Heart left ventricle (tissue), 16 donors: ENCODE measurements at regions not wholly inside any gene's neighbourhood (a gene's known extent, or its start where the extent isn't known, plus 50 kb on each side); places are given as distances from the start of the nearest gene placed in this dataset.

Experiments used
- ATAC-seq, 4 donors: fragments of 200-7000 bp; cut with Tn5 transposase; one replicate each; pipeline ENCODE4 v1.9.1; 2020 to 2022; ENCODE audit warnings: moderate library complexity in 4 of 4, mild to moderate bottlenecking in 3 of 4, moderate number of reproducible peaks in 1 of 4
- DNase-seq, 5 donors: peaks; one replicate each; pipeline ENCODE4 v3.0.0-alpha.2; 2020
- H3K27ac ChIP-seq, 12 donors: fragments of 200-600 bp; sonication (generic) in 4 of 12; one replicate each; pipeline versions ENCODE4 v1.5.0 to v1.8.0; 2016 to 2022; ENCODE audit warnings: mild to moderate bottlenecking in 2 of 12
- H3K27me3 ChIP-seq, 9 donors: fragments of 200-600 bp; sonication (generic) in 2 of 9; one replicate each; pipeline versions ENCODE4 v1.5.1 to v1.8.0; 2016 to 2022; ENCODE audit warnings: mild to moderate bottlenecking in 3 of 9
- H3K36me3 ChIP-seq, 9 donors: fragments of 200-600 bp; sonication (generic) in 2 of 9; one replicate each; pipeline versions ENCODE4 v1.5.0 to v1.8.0; 2018 to 2022; ENCODE audit warnings: mild to moderate bottlenecking in 2 of 9
- H3K4me1 ChIP-seq, 12 donors: fragments of 200-600 bp; sonication (generic) in 4 of 12; one replicate each; pipeline versions ENCODE4 v1.5.0 to v1.8.0; 2016 to 2022; ENCODE audit warnings: mild to moderate bottlenecking in 3 of 12
- H3K4me3 ChIP-seq, 12 donors: fragments of 200-600 bp; sonication (generic) in 4 of 12; one replicate each; pipeline versions ENCODE4 v1.5.0 to v1.8.0; 2017 to 2022; ENCODE audit warnings: mild to moderate bottlenecking in 9 of 12, moderate library complexity in 4 of 12
- H3K9me3 ChIP-seq, 12 donors: fragments of 200-600 bp; sonication (generic) in 4 of 12; one replicate each; pipeline versions ENCODE4 v1.5.0 to v1.8.0; 2016 to 2022; ENCODE audit warnings: mild to moderate bottlenecking in 1 of 12
- POLR2A ChIP-seq, 2 donors: fragments of 450-650 bp; IDR thresholded peaks; one replicate each; pipeline ENCODE4 v1.6.1; 2017; ENCODE audit warnings: antibody characterized with exemption in 2 of 2, mild to moderate bottlenecking in 2 of 2, moderate library complexity in 2 of 2
- WGBS, 4 donors: extraction: QIAGEN DNeasy Blood & Tissue Kit in 2 of 4; methylation state at CpG; one replicate each; pipeline versions ENCODE4 v1.1.5 to v1.1.7; 2013 to 2018; 5-methylcytosine and 5-hydroxymethylcytosine counted together
- intact Hi-C, 10 donors: fragments of 100-400 bp; cut with DNase I; formaldehyde crosslinking; loops; one replicate each; pipeline versions ENCODE4 v1.11.1 to v1.14.2; 2022
- TF ChIP-seq, protein P1 (sequence below), 12 donors: fragments of 200-600 bp; sonication (generic) in 4 of 12; IDR thresholded peaks; one replicate each; pipeline versions ENCODE4 v1.5.0 to v1.8.0; 2018 to 2022; ENCODE audit warnings: antibody characterized with exemption in 12 of 12, mild to moderate bottlenecking in 5 of 12
- donor health status: ischemic (EF 13 %, LVEDD 7.1; RV severe dilation, severe dysfunction).
- donor health status: healthy with polysubstance abuse.
- donor health status: DM: no; HTN: yes; CAD: no.
- donor health status: DM: no; HTN: no; CAD: no.
- donor health status: ischemic (EF 25% LVEDD 6.9; RV normal size, moderate dysfunction).
- donor health status: ischemic (EF 25% LVEDD 5.7; RV mildly dilated, moderate dysfunction).
- donor health status: healthy.
- donor health status: DM: yes; HTN: yes; CAD: no.
- donor health status: ischemic (EF 35%, LVEDD 5.7; RV mildly dilated, moderate dysfunction).
- donor health status: nonischemic (EF 11% LVEDD 7.7; RV severe dilation, severe dysfunction).
- donor health status: DM: yes; HTN: yes; CAD: no.
- donor health status: PGD.
- donor health status: ischemic (EF 29% LVEDD 5.4; RV normal size, mild dysfunction).
- donor health status: nonischemic (EF 23%, LVEDD 6.1; RV moderate dilation, normal function).

- no peak for TF ChIP-seq POLR2A (IDR thresholded peaks at IDR 0.05)
- TF ChIP-seq, protein P1, sequence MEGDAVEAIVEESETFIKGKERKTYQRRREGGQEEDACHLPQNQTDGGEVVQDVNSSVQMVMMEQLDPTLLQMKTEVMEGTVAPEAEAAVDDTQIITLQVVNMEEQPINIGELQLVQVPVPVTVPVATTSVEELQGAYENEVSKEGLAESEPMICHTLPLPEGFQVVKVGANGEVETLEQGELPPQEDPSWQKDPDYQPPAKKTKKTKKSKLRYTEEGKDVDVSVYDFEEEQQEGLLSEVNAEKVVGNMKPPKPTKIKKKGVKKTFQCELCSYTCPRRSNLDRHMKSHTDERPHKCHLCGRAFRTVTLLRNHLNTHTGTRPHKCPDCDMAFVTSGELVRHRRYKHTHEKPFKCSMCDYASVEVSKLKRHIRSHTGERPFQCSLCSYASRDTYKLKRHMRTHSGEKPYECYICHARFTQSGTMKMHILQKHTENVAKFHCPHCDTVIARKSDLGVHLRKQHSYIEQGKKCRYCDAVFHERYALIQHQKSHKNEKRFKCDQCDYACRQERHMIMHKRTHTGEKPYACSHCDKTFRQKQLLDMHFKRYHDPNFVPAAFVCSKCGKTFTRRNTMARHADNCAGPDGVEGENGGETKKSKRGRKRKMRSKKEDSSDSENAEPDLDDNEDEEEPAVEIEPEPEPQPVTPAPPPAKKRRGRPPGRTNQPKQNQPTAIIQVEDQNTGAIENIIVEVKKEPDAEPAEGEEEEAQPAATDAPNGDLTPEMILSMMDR (IDR thresholded peaks at IDR 0.05) = no peak
- Histone ChIP-seq H3K9me3 (no peaks in the 10 kb centered on the region), H3K36me3 (no peaks in the 10 kb centered on the region), H3K4me1 (no peaks in the 10 kb centered on the region), H3K27ac (no peak overlapping the region), H3K27me3 (no peaks in the 10 kb centered on the region), H3K4me3 (no peak overlapping the region)
- intact Hi-C loops = no loop called here
- DNase-seq (peak in 1 of 5 donors; percentile 34), ATAC-seq (no peak)
- WGBS, 4 donors = 83 to 88% (median 87%) methylated on average over 6 to 7 of the region's 7 CpGs
These were observed 1213.3 kb upstream of the RAG2 start for GRCh38 chr11:37811349-37811748.

DNA sequence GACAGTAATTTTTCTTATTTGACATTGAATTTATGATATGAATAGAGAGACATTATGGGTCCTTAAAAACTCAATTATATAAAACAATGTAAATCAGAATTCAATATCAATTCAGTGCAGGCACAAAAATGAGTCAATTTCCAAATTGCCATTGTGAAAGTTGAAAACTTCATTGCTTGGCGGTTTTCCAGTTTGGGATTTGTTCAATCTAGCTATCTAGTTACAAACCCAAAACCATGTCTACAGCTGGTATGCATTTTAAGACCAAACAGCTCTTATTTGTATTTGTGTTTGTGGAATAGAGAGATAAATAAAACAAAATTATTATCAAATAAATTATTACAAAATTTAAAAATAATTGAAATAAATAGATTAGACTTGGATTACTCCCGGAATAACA, 1206.6 kb upstream of the RAG2 start:
- ATAC-seq (no peak), DNase-seq (no peak)
- Histone ChIP-seq H3K4me1 (no peaks in the 10 kb centered on the region), H3K27ac (no peak overlapping the region), H3K4me3 (no peak overlapping the region), H3K36me3 (no peaks in the 10 kb centered on the region), H3K27me3 (no peaks in the 10 kb centered on the region), H3K9me3 (peaks cover 0 to 8% (median 0%) of the 10 kb centered on the region in 12 donors)
- intact Hi-C loops = no loop called here
- 85 to 89% (median 87%) methylated on average over 2 of the region's 2 CpGs for WGBS, 4 donors
- TF ChIP-seq, protein P1 (IDR thresholded peaks at IDR 0.05) = no peak
- TF ChIP-seq POLR2A (IDR thresholded peaks at IDR 0.05) = no peak

DNA sequence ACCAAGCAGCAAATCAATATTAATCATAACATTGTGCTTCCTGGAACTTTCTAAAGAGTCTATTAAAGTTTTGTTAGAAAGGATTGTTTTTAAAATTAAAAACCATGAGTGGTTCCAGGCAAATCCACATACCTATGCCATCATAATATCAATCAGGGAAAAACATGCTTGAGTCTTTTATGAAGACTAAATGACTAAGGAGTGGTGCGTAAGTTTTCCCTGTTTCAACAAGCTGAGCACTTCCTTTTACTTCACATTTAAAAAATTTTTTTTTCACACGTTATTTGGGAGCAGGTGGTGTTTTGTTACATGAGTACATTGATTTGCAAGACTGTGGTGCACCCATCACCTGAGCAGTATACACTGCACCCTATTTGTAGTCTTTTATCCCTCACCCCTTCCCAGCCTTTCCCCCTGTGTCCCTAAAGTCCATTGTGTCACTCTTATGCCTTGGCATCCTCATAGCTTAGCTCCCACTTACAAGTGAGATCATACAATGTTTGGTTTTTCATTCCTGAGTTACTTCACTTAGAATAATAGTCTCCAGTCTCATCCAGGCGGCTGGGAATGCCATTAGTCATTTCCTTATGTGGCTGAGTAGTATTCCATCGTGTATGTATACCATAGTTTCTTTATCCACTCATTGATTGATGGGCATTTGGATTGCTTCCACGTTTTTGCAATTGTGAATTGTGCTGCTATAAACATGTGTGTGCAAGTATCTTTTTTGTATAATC, 1190.3 kb upstream of the RAG2 start:
- 41 to 44% (median 42%) methylated on average over 5 of the region's 5 CpGs for WGBS, 4 donors
- DNase-seq (no peak), ATAC-seq (peak in 1 of 4 donors; percentile 12)
- Histone ChIP-seq H3K4me3 (no peak overlapping the region), H3K27ac (no peak overlapping the region), H3K36me3 (no peaks in the 10 kb centered on the region), H3K27me3 (no peaks in the 10 kb centered on the region), H3K9me3 (peaks cover 0 to 45% (median 23%) of the 10 kb centered on the region in 12 donors), H3K4me1 (no peaks in the 10 kb centered on the region)
- no peak for TF ChIP-seq POLR2A (IDR thresholded peaks at IDR 0.05)
- TF ChIP-seq, protein P1 (IDR thresholded peaks at IDR 0.05) = no peak
- intact Hi-C loops = no loop called here

GRCh38 chr11:37786214-37786755, 1188.2 kb upstream of the RAG2 start:
- Histone ChIP-seq H3K27ac (no peak overlapping the region), H3K9me3 (peaks cover 0 to 60% (median 30%) of the 10 kb centered on the region in 12 donors), H3K4me1 (no peaks in the 10 kb centered on the region), H3K27me3 (no peaks in the 10 kb centered on the region), H3K36me3 (no peaks in the 10 kb centered on the region), H3K4me3 (no peak overlapping the region)
- intact Hi-C loops = no loop called here
- DNase-seq (no peak), ATAC-seq (no peak)
- TF ChIP-seq POLR2A (IDR thresholded peaks at IDR 0.05) = no peak
- TF ChIP-seq, protein P1 (IDR thresholded peaks at IDR 0.05) = no peak
- WGBS, 4 donors = 15 to 39% (median 20%) methylated on average over 1 of the region's 1 CpG
